K562 (cell line): ENCODE measurements at regions not wholly inside any gene's neighbourhood (a gene's known extent, or its start where the extent isn't known, plus 50 kb on each side); places are given as distances from the start of the nearest gene placed in this dataset.

Experiments used
- C11orf30 ChIP-seq: fragments of 450-650 bp; IDR thresholded peaks from 2 replicates; pipeline ENCODE4 v1.6.1; 2016; ENCODE audit warnings: low read depth, mild to moderate bottlenecking
- ETV5 ChIP-seq: sonication (generic); formaldehyde crosslinking; IDR thresholded peaks from 2 replicates; pipeline ENCODE4 v1.4.0; 2020; ENCODE audit warnings: low read depth, mild to moderate bottlenecking, missing genetic modification reagents
- FOXJ2 ChIP-seq: fragments of 200-800 bp; sonication (Bioruptor generic); IDR thresholded peaks from 2 replicates; pipeline ENCODE4 v1.6.1; 2016; ENCODE audit warnings: missing genetic modification characterization, missing compliant biosample characterization
- HEY1 ChIP-seq: fragments of 250-450 bp; sonication (Bioruptor Pico); IDR thresholded peaks from 2 replicates; pipeline ENCODE4 v1.5.0; 2020; ENCODE audit warnings: mild to moderate bottlenecking, moderate library complexity, borderline replicate concordance
- PHB ChIP-seq: fragments of 250-450 bp; sonication (Bioruptor Pico); IDR thresholded peaks from 2 replicates; pipeline ENCODE4 v1.5.0; 2021
- SFPQ ChIP-seq: fragments of 200-400 bp; formaldehyde crosslinking; IDR thresholded peaks from 2 replicates; pipeline ENCODE4 v1.6.1; 2017; ENCODE audit warnings: mild to moderate bottlenecking, low read depth, low read length, moderate library complexity
- SMAD4 ChIP-seq: fragments of 250-450 bp; sonication (Bioruptor Pico); conservative IDR thresholded peaks from 2 replicates; pipeline ENCODE4 v1.8.0; 2021; ENCODE audit warnings: inconsistent platforms, mild to moderate bottlenecking, moderate library complexity
- STAT5A ChIP-seq: IDR thresholded peaks from 2 replicates; pipeline ENCODE4 v1.6.1; 2012; ENCODE audit warnings: low read length, inconsistent platforms, borderline replicate concordance
- ZNF165 ChIP-seq: fragments of 250-450 bp; sonication (Bioruptor Pico); IDR thresholded peaks from 2 replicates; pipeline ENCODE4 v1.4.0; 2020; ENCODE audit warnings: borderline replicate concordance
- ZNF444 ChIP-seq: fragments of 250-450 bp; sonication (Bioruptor Pico); IDR thresholded peaks from 2 replicates; pipeline ENCODE4 v1.4.0; 2020; ENCODE audit warnings: mild to moderate bottlenecking, moderate library complexity
- ZNF717 ChIP-seq: fragments of 250-450 bp; sonication (Bioruptor Pico); IDR thresholded peaks from 2 replicates; pipeline ENCODE4 v1.5.0; 2021
- ZSCAN29 ChIP-seq: fragments of 450-650 bp; IDR thresholded peaks from 2 replicates; pipeline ENCODE4 v1.6.1; 2017
- TF ChIP-seq, protein P1 (sequence below): sonication (generic); formaldehyde crosslinking; IDR thresholded peaks from 2 replicates; pipeline ENCODE4 v1.8.1; 2022; ENCODE audit warnings: missing genetic modification reagents

GRCh38 chr4:110367156-110367555, 108.8 kb upstream of the ENPEP start (continued):
- TF ChIP-seq ETV5 (CRISPR knock-in tag) (no peak), PHB (CRISPR knock-in tag) (no peak), FOXJ2 (no peak), ZNF165 (CRISPR knock-in tag) (no peak), ZNF444 (CRISPR knock-in tag) (no peak), SMAD4 (CRISPR knock-in tag) (no peak), HEY1 (no peak), ZNF717 (no peak), SFPQ (no peak), STAT5A (no peak), ZSCAN29 (no peak), C11orf30 (no peak)
- TF ChIP-seq, protein P1, sequence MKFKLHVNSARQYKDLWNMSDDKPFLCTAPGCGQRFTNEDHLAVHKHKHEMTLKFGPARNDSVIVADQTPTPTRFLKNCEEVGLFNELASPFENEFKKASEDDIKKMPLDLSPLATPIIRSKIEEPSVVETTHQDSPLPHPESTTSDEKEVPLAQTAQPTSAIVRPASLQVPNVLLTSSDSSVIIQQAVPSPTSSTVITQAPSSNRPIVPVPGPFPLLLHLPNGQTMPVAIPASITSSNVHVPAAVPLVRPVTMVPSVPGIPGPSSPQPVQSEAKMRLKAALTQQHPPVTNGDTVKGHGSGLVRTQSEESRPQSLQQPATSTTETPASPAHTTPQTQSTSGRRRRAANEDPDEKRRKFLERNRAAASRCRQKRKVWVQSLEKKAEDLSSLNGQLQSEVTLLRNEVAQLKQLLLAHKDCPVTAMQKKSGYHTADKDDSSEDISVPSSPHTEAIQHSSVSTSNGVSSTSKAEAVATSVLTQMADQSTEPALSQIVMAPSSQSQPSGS (CRISPR knock-in tag) = no peak
